ENCODE measurements at regions not wholly inside any gene's neighbourhood (a gene's known extent, or its start where the extent isn't known, plus 50 kb on each side); places are given as distances from the start of the nearest gene placed in this dataset.

DNA sequence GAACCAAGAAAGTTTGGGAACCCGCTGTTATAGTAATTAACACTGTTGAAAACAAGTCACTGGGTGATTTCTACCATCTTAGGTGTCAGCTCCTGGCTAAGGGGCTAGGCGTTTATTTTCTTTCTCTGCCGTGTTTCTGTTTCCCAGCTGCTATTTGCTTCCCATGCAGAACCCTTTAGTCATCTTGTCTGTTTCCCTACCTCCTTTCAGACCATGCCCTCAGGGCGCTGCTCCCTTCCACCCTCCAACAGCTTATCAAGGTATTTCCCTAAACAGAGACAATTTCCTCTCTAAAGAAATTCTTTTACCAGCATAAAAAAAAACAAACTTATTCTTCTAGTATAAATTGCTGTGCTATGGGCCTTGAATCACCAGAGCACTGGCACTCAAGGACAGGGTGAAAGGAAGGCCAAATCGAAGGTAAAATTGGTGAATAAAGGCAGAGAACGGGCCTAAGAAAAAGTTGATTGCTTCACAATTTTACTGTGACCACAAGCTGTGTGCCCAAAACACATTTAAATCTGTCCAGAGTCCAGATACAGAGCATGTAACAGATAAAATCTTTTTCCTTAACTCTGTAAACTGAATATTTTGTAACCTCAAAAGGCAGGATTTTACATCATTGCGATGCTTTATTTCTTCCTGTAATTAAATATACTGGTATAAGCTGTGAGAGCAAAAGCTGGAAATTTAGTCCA, 319.2 kb downstream of the ZNF621 start:
- H3K4me1 ChIP-seq (ENCODE audit: insufficient read depth, low read length, poor library complexity, severe bottlenecking) = no peaks in the 10 kb centered on the region
- H3K27ac ChIP-seq (ENCODE audit: low read depth, low read length, poor library complexity, severe bottlenecking) = no peak overlapping the region
- H3K36me3 ChIP-seq (ENCODE audit: insufficient read depth, low read length) = no peaks in the 10 kb centered on the region
- no peak overlapping the region for H3K4me3 ChIP-seq (ENCODE audit: low read depth, low read length, poor library complexity, severe bottlenecking)
- H3K4me2 ChIP-seq (ENCODE audit: low read length) = no peak overlapping the region
- no TSS peak for BruUV-seq (replicated peaks)
- H3K9me3 ChIP-seq (ENCODE audit: low read length) = no peaks in the 10 kb centered on the region
- no peaks in the 10 kb centered on the region for H4K20me1 ChIP-seq (ENCODE audit: insufficient read depth, low read length)
- no peak overlapping the region for H2AFZ ChIP-seq (ENCODE audit: low read length)
- ChIA-PET POLR2A (interaction anchor here (0.9 to 1.0 kb wide), 2 partner anchors 104 to 118 kb away, joined by 3 read pairs; no protein-coding TSS in a partner anchor), CTCF (ENCODE audit: unreplicated experiment) (no interaction called here)
- no peak for DNase-seq (ENCODE audit: low spot score)
- H3K79me2 ChIP-seq (ENCODE audit: insufficient read depth, low read depth, low read length) = no peaks in the 10 kb centered on the region
- H3K9me2 ChIP-seq (ENCODE audit: insufficient read depth, low read length) = no peaks in the 10 kb centered on the region
- intact Hi-C loops (cut with micrococcal nuclease; ENCODE audit: unreplicated experiment) = no loop called here
- TF ChIP-seq, protein P1, sequence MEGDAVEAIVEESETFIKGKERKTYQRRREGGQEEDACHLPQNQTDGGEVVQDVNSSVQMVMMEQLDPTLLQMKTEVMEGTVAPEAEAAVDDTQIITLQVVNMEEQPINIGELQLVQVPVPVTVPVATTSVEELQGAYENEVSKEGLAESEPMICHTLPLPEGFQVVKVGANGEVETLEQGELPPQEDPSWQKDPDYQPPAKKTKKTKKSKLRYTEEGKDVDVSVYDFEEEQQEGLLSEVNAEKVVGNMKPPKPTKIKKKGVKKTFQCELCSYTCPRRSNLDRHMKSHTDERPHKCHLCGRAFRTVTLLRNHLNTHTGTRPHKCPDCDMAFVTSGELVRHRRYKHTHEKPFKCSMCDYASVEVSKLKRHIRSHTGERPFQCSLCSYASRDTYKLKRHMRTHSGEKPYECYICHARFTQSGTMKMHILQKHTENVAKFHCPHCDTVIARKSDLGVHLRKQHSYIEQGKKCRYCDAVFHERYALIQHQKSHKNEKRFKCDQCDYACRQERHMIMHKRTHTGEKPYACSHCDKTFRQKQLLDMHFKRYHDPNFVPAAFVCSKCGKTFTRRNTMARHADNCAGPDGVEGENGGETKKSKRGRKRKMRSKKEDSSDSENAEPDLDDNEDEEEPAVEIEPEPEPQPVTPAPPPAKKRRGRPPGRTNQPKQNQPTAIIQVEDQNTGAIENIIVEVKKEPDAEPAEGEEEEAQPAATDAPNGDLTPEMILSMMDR (conservative IDR thresholded peaks at IDR 0.05; ENCODE audit: low read length) = no peak
- no peak for TF ChIP-seq EZH2phosphoT487 (IDR thresholded peaks at IDR 0.05; ENCODE audit: borderline replicate concordance, low read depth, low read length)

DNA sequence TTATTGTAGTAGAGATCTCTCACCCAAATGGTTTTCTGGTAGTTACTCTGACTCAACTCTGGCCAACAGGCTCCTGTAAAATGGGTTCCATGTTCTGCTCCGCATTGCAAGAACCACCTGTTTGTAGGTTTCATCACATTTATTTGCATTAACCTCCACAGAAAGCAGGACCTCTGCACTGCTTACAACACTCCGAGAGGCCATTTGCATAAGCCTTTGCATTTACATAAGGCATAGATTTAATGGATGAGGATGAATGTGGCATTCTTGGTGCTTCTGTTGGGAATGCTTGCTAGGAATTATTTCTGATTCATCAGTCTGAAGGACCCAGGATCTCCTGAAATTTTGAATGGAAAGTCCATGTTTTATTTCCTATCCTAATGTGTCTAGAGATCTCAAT, 320.1 kb downstream of the ZNF621 start:
- H3K4me3 ChIP-seq (ENCODE audit: low read depth, low read length, poor library complexity, severe bottlenecking) = no peak overlapping the region
- POLR2A ChIA-PET = no interaction called here
- no peaks in the 10 kb centered on the region for H4K20me1 ChIP-seq (ENCODE audit: insufficient read depth, low read length)
- no peaks in the 10 kb centered on the region for H3K79me2 ChIP-seq (ENCODE audit: insufficient read depth, low read depth, low read length)
- TF ChIP-seq, protein P1 (conservative IDR thresholded peaks at IDR 0.05; ENCODE audit: low read length) = no peak
- no peak for TF ChIP-seq EZH2phosphoT487 (IDR thresholded peaks at IDR 0.05; ENCODE audit: borderline replicate concordance, low read depth, low read length)
- H3K27ac ChIP-seq (ENCODE audit: low read depth, low read length, poor library complexity, severe bottlenecking) = no peak overlapping the region
- intact Hi-C loops (cut with micrococcal nuclease; ENCODE audit: unreplicated experiment) = no loop called here
- no peak overlapping the region for H2AFZ ChIP-seq (ENCODE audit: low read length)
- DNase-seq (ENCODE audit: low spot score) = no peak
- no peak overlapping the region for H3K4me2 ChIP-seq (ENCODE audit: low read length)
- no peaks in the 10 kb centered on the region for H3K9me3 ChIP-seq (ENCODE audit: low read length)
- no TSS peak for BruUV-seq (replicated peaks)
- no peaks in the 10 kb centered on the region for H3K4me1 ChIP-seq (ENCODE audit: insufficient read depth, low read length, poor library complexity, severe bottlenecking)
- CTCF ChIA-PET (ENCODE audit: unreplicated experiment) = no interaction called here
- no peaks in the 10 kb centered on the region for H3K36me3 ChIP-seq (ENCODE audit: insufficient read depth, low read length)
- no peaks in the 10 kb centered on the region for H3K9me2 ChIP-seq (ENCODE audit: insufficient read depth, low read length)

DNA sequence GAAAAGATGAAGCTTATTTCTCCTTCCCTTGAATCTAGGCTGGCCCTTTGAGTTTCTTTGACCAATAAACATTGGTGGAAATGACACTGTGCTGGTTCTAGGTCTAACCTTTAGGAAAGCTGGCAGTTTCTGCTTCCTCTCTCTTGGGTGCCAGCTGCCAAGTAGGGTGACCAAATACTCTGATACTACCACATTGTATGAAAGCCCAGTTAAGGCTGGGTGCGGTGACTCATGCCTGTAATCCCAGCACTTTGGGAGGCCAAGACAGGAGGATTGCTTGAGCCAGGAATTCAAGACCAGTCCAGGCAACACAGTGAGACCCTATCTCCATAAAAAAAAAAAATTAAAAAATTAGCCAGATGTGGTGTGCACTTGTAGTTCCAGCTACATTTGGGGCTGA, 320.7 kb downstream of the ZNF621 start:
- H3K36me3 ChIP-seq (ENCODE audit: insufficient read depth, low read length) = no peaks in the 10 kb centered on the region
- H3K9me3 ChIP-seq (ENCODE audit: low read length) = no peaks in the 10 kb centered on the region
- H3K4me1 ChIP-seq (ENCODE audit: insufficient read depth, low read length, poor library complexity, severe bottlenecking) = no peaks in the 10 kb centered on the region
- DNase-seq (ENCODE audit: low spot score) = no peak
- no TSS peak for BruUV-seq (replicated peaks)
- H3K27ac ChIP-seq (ENCODE audit: low read depth, low read length, poor library complexity, severe bottlenecking) = no peak overlapping the region
- H3K79me2 ChIP-seq (ENCODE audit: insufficient read depth, low read depth, low read length) = no peaks in the 10 kb centered on the region
- no peak for TF ChIP-seq EZH2phosphoT487 (IDR thresholded peaks at IDR 0.05; ENCODE audit: borderline replicate concordance, low read depth, low read length)
- TF ChIP-seq, protein P1 (conservative IDR thresholded peaks at IDR 0.05; ENCODE audit: low read length) = no peak
- H2AFZ ChIP-seq (ENCODE audit: low read length) = no peak overlapping the region
- intact Hi-C loops (cut with micrococcal nuclease; ENCODE audit: unreplicated experiment) = no loop called here
- no peak overlapping the region for H3K4me2 ChIP-seq (ENCODE audit: low read length)
- ChIA-PET POLR2A (no interaction called here), CTCF (ENCODE audit: unreplicated experiment) (no interaction called here)
- no peak overlapping the region for H3K4me3 ChIP-seq (ENCODE audit: low read depth, low read length, poor library complexity, severe bottlenecking)
- no peaks in the 10 kb centered on the region for H4K20me1 ChIP-seq (ENCODE audit: insufficient read depth, low read length)
- no peaks in the 10 kb centered on the region for H3K9me2 ChIP-seq (ENCODE audit: insufficient read depth, low read length)

Measured in OCI-LY7 (cell line).